ENCODE measurements at regions not wholly inside any gene's neighbourhood (a gene's known extent, or its start where the extent isn't known, plus 50 kb on each side); places are given as distances from the start of the nearest gene placed in this dataset.
"Not testable (repeated sequence)": the region's sequence is repeated elsewhere in the genome, so short reads cannot be mapped to it uniquely, and the experiment has no call there.

DNA sequence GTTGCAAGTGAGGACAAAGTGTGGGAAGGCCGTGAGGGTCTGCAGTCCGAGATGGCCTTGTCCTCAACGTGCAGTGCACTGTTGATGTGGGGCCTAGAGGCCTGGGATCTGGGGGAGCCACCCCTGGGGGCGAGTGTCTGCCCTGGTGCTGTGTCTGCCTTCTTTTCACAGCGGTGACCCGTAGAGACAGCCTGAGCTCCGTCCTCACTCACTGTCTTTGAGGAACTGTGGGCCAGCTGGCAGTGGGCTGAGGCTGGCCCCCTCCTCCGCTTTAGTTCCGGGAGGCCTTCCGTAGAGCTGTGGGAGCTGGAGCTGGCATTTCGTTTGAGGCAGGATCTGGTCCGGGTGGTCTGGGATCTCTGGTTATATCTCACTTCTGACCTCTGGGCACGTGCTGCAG, 1370.6 kb downstream of the CDH12 start:
- not testable (repeated sequence) for TF ChIP-seq POLR2AphosphoS5 (IDR thresholded peaks at IDR 0.05; ENCODE audit: low read depth, low read length); POLR2A (IDR thresholded peaks at IDR 0.05; ENCODE audit: low read depth, low read length); TAF1 (IDR thresholded peaks at IDR 0.05; ENCODE audit: low read depth, low read length); PAX5 (IDR thresholded peaks at IDR 0.05; ENCODE audit: insufficient read depth, low read length, severe bottlenecking)

Data from GM12891 (cell line).